GM18858 (cell line): ENCODE measurements at regions not wholly inside any gene's neighbourhood (a gene's known extent, or its start where the extent isn't known, plus 50 kb on each side); places are given as distances from the start of the nearest gene placed in this dataset.

Experiments used
- ATAC-seq: cut with Tn5 transposase; IDR thresholded peaks from one replicate; pipeline ENCODE4 v1.9.1; 2021; ENCODE audit not compliant: unreplicated experiment

DNA sequence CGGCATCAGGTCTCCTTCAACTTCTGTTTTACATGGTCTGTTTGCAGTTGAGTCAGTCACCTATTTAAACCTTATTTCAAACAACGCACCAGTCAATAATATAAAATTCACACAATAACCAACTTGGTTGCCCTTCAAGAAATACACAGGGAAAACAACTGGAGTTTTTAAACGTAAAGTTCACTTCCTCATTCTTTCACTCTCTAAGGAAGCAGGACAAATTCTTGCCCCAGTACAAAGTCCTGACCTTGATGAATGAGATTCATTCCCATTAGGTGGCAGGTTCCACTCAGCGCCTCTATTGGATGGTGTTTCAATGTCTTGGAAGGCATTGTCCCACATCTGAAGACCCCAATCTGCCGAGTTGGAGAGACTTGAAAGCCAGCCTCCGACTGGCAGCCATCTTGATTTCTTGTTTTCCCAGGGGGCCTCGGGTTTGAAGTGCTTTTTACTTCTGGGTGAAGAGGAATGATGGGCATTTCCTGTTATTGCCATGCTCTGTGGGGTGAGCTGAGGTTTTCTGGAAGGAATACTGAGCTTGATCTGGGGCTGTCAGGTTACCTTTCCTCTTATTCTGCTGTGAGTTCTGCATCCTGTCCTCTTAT, 105.0 kb downstream of the ACER2 start:
- ATAC-seq: no peak

DNA sequence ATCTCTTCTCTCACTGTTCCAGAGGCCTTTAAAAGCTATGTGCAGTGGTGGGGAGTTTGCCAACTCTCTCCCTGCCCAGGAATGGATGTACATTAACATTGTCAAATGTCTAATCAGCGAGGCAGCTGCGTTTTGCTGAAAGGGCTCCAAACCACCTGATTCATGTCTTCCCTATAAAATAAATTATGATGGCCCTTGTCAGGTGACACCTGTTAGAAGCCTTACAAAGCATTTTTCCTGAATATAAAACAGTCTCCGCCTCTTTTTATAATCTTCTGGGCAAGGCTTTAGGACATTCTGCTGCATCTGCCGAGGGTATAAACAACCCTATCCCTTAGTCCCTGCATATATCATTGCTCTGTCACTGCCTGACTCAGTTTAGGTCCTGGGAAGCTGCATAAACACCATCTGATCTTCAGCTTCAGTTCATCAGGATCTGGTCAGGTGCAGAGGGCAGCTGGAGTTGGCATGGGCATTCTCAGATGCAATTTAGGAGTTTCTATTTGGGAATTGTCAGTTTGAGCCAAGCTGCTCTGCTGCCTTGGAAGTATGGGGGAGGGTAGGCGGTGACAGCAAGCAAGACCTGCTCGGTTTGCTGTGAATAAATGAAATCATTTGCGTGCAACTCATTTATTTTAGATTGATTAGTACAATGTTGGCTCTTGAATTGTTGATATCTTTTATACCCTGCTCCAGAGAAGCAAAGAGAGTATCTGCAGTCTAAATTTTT, 103.5 kb downstream of the ACER2 start:
- ATAC-seq: no peak

DNA sequence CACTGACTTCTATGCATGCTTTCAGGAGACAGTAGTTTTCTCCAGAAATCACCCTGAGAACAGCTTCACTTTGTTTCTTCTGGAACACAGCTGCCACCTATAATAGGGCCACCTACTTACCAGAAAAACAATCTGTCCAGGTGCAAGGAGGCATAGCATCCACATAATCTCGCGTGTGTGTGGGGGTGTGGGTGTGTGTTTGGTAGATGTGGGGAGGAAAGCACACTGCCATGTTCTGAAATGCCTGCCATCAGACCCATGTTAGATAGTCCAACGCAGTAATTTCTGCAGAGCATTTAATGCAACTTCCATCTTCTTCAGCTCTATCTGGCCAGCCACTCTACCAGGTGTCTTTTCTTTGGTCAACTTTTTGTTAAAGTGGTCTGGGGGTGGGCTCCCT, 102.9 kb downstream of the ACER2 start:
- no peak for ATAC-seq

DNA sequence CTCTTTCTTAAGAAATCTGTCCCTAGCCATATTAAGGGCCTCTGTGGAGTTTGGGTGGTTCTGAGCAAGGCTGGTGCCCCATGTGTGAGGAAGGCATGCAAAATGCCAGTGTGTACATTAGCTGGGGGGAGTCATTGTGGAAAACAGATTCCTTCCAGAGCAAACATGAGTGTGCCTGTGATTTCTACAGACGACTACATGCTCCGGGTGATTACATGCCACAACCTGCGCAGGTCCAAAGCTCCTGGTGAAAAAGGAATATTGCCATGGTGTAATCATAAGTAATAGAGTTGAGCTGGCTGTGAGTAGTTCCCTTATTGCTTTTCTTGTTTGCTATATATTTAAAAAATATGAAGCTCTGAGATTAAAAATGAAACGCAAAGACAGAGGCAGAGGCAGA, 102.1 kb downstream of the ACER2 start:
- ATAC-seq: no peak
